ENCODE measurements at regions not wholly inside any gene's neighbourhood (a gene's known extent, or its start where the extent isn't known, plus 50 kb on each side); places are given as distances from the start of the nearest gene placed in this dataset.

- Histone ChIP-seq H3K27me3 (ENCODE audit: insufficient read depth) (no peaks in the 10 kb centered on the region), H3K36me3 (ENCODE audit: insufficient read depth) (no peaks in the 10 kb centered on the region), H3K4me3 (no peak overlapping the region), H3K4me2 (no peak overlapping the region), H3F3A (replicated peaks; ENCODE audit: low read depth) (no peaks in the 10 kb centered on the region), H4K20me1 (replicated peaks; ENCODE audit: insufficient read depth) (no peaks in the 10 kb centered on the region), H3K9me2 (ENCODE audit: insufficient read depth) (peaks cover 10% of the 10 kb centered on the region; the same call in 1 of the 2 replicates), H3K79me2 (replicated peaks; ENCODE audit: insufficient read depth) (no peaks in the 10 kb centered on the region), H2AFZ (no peak overlapping the region), H3K4me1 (ENCODE audit: insufficient read depth) (no peaks in the 10 kb centered on the region), H3K27ac (ENCODE audit: low read depth) (no peak overlapping the region)
- no peak for ATAC-seq
- no peaks in the 10 kb centered on the region; the same call in 2 of the 3 replicates for H3K36me3 Mint-ChIP-seq (ENCODE audit: low read depth)
- H3K4me1 Mint-ChIP-seq, result no peaks in the 10 kb centered on the region
- no peaks in the 10 kb centered on the region for H3K27me3 Mint-ChIP-seq (ENCODE audit: insufficient read depth, low read depth, poor library complexity)
- no peaks in the 10 kb centered on the region for H3K9me3 Mint-ChIP-seq
- H3K4me3 Mint-ChIP-seq, result no peak overlapping the region
- TF ChIP-seq ETS1 (IDR thresholded peaks at IDR 0.05) (no peak), CTCF (conservative IDR thresholded peaks at IDR 0.05; ENCODE audit: low read depth in 2 of 2) (no peak), CREB1 (CRISPR knock-in tag; IDR thresholded peaks at IDR 0.05; ENCODE audit: low read depth) (no peak), JUNB (IDR thresholded peaks at IDR 0.05; ENCODE audit: unreplicated experiment) (no peak), EZH2 (IDR thresholded peaks at IDR 0.05; ENCODE audit: low read depth, unreplicated experiment) (no peak), REST (IDR thresholded peaks at IDR 0.05; ENCODE audit: unreplicated experiment) (no peak), STAT1 (IDR thresholded peaks at IDR 0.05; ENCODE audit: unreplicated experiment) (no peak), EZH2phosphoT487 (IDR thresholded peaks at IDR 0.05; ENCODE audit: unreplicated experiment) (no peak), ZNF331 (CRISPR knock-in tag; IDR thresholded peaks at IDR 0.05; ENCODE audit: low read depth) (no peak), ZNF462 (CRISPR knock-in tag; IDR thresholded peaks at IDR 0.05) (no peak), NANOG (IDR thresholded peaks at IDR 0.05; ENCODE audit: borderline replicate concordance) (no peak), POLR2AphosphoS5 (IDR thresholded peaks at IDR 0.05; ENCODE audit: low read depth) (no peak), ZNF114 (CRISPR knock-in tag; IDR thresholded peaks at IDR 0.05) (no peak)
- H3K27ac Mint-ChIP-seq, result no peak overlapping the region
- no peak for DNase-seq (ENCODE audit: low spot score)
Observed at GRCh38 chr1:187563191-187563590, 734.4 kb downstream of the PLA2G4A start.

All from GM23338 (cell line).